ENCODE measurements at regions not wholly inside any gene's neighbourhood (a gene's known extent, or its start where the extent isn't known, plus 50 kb on each side); places are given as distances from the start of the nearest gene placed in this dataset.

DNA sequence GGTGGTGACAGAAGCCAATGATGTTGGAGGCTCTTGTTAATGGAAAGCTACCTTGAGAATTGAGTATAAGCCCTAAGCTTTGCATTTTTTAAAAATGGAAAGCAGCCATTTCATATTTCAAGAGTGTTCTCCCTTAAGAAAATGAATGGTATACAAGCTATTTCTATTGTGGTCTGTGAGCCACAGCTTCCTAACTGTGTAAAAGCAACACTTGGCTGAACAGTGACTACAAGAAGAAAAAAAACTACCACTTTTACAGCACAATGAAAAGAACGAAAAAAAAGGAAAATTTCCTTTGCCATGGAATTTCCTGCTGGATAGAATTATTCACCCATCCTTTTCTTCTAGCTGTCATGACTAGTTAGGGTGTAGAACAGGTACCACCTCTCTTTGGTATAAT, 397.1 kb upstream of the BTBD3 start:
- intact Hi-C loops (cut with DNase I), result no loop called here
- no peaks in the 10 kb centered on the region for H3K27me3 ChIP-seq (ENCODE audit: low read depth)
- no peak overlapping the region for H3K27ac ChIP-seq
- no peaks in the 10 kb centered on the region for H3K4me1 ChIP-seq
- ATAC-seq, result no peak
- H3K4me3 ChIP-seq, result no peak overlapping the region
- DNase-seq, result no peak
- peaks cover 12% of the 10 kb centered on the region for H3K9me3 ChIP-seq
- no peaks in the 10 kb centered on the region for H3K36me3 ChIP-seq
- TF ChIP-seq CTCF (IDR thresholded peaks at IDR 0.05), result no peak

- no peak for TF ChIP-seq CTCF (IDR thresholded peaks at IDR 0.05)
- H3K27me3 ChIP-seq (ENCODE audit: low read depth), result no peaks in the 10 kb centered on the region
- no peaks in the 10 kb centered on the region for H3K36me3 ChIP-seq
- intact Hi-C loops (cut with DNase I), result no loop called here
- ATAC-seq (no peak), DNase-seq (no peak)
- H3K4me1 ChIP-seq, result no peaks in the 10 kb centered on the region
- no peak overlapping the region for H3K4me3 ChIP-seq
- H3K27ac ChIP-seq, result no peak overlapping the region
- H3K9me3 ChIP-seq, result peaks cover 12% of the 10 kb centered on the region
Observed at GRCh38 chr20:11521476-11522365, 396.0 kb upstream of the BTBD3 start.

GRCh38 chr20:11522366-11522741, 395.3 kb upstream of the BTBD3 start:
- Histone ChIP-seq H3K27me3 (ENCODE audit: low read depth) (no peaks in the 10 kb centered on the region), H3K27ac (no peak overlapping the region), H3K36me3 (no peaks in the 10 kb centered on the region), H3K9me3 (peaks cover 12% of the 10 kb centered on the region), H3K4me3 (no peak overlapping the region), H3K4me1 (no peaks in the 10 kb centered on the region)
- DNase-seq (no peak), ATAC-seq (no peak)
- intact Hi-C loops (cut with DNase I), result no loop called here
- no peak for TF ChIP-seq CTCF (IDR thresholded peaks at IDR 0.05)

- Histone ChIP-seq H3K4me1 (no peaks in the 10 kb centered on the region), H3K9me3 (peaks cover 8% of the 10 kb centered on the region), H3K36me3 (no peaks in the 10 kb centered on the region), H3K27me3 (ENCODE audit: low read depth) (no peaks in the 10 kb centered on the region), H3K4me3 (no peak overlapping the region), H3K27ac (no peak overlapping the region)
- intact Hi-C loops (cut with DNase I), result no loop called here
- DNase-seq (no peak), ATAC-seq (no peak)
- TF ChIP-seq CTCF (IDR thresholded peaks at IDR 0.05), result no peak
Observed at GRCh38 chr20:11529047-11529446, 388.6 kb upstream of the BTBD3 start.

DNA sequence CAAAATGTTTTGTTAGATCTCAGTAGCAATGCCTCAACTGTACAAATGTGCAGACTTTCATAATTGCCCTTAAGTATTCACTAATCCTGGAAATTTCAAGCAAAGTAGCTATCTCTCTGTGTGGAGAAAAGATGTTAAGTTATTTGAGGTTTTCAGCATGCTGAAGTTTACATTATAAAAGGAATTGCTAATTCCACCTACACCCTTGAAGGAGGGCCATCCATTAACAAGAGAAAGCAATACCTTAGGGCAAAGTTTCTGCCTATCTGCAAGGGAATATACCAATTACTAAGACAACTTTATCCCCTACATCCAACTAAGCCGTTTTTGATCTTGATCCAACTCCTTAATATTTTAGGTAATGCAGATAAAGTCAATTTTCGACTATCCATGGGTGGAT, 380.7 kb upstream of the BTBD3 start:
- no peak for DNase-seq
- Histone ChIP-seq H3K27ac (no peak overlapping the region), H3K4me1 (no peaks in the 10 kb centered on the region), H3K9me3 (no peaks in the 10 kb centered on the region), H3K36me3 (no peaks in the 10 kb centered on the region), H3K4me3 (no peak overlapping the region), H3K27me3 (ENCODE audit: low read depth) (no peaks in the 10 kb centered on the region)
- intact Hi-C loops (cut with DNase I), result no loop called here
- no peak for TF ChIP-seq CTCF (IDR thresholded peaks at IDR 0.05)
- ATAC-seq, result no peak
